Tibial nerve (tissue), 4 donors: ENCODE measurements at regions not wholly inside any gene's neighbourhood (a gene's known extent, or its start where the extent isn't known, plus 50 kb on each side); places are given as distances from the start of the nearest gene placed in this dataset.
"Not testable (repeated sequence)": the region's sequence is repeated elsewhere in the genome, so short reads cannot be mapped to it uniquely, and the experiment has no call there.

ENCODE experiments used
- DNase-seq, 2 donors: peaks; one replicate each; pipeline ENCODE4 v3.0.0-alpha.2; 2019; ENCODE audit warnings: low spot score in 2 of 2
- H3K27ac ChIP-seq, 4 donors: fragments of 200-600 bp; sonication (generic) in 3 of 4; one replicate each; pipeline ENCODE4 v1.5.1; 2017 to 2019; ENCODE audit warnings: mild to moderate bottlenecking in 1 of 4
- H3K27me3 ChIP-seq, 2 donors: fragments of 200-600 bp; sonication (generic) in 1 of 2; one replicate each; pipeline versions ENCODE4 v1.5.1 to v1.6.0; 2017 to 2019
- H3K36me3 ChIP-seq, 3 donors: fragments of 200-600 bp; sonication (generic); one replicate each; pipeline ENCODE4 v1.5.1; 2018 to 2019
- H3K4me1 ChIP-seq, 4 donors: fragments of 200-600 bp; sonication (generic) in 3 of 4; one replicate each; pipeline ENCODE4 v1.5.1; 2017 to 2019
- H3K4me3 ChIP-seq, 4 donors: fragments of 200-600 bp; sonication (generic) in 3 of 4; one replicate each; pipeline ENCODE4 v1.5.1; 2017 to 2019; ENCODE audit warnings: mild to moderate bottlenecking in 1 of 4, moderate library complexity in 1 of 4
- H3K9me3 ChIP-seq, 4 donors: fragments of 200-600 bp; sonication (generic) in 3 of 4; one replicate each; pipeline ENCODE4 v1.5.1; 2017 to 2019
- EP300 ChIP-seq, 2 donors: sonication (generic); formaldehyde crosslinking; IDR thresholded peaks; one replicate each; pipeline ENCODE4 v1.6.1; 2017; ENCODE audit warnings: antibody characterized with exemption in 2 of 2, mild to moderate bottlenecking in 1 of 2
- POLR2A ChIP-seq, 2 donors: fragments of 450-650 bp; IDR thresholded peaks; one replicate each; pipeline ENCODE4 v1.6.1; 2017; ENCODE audit warnings: antibody characterized with exemption in 2 of 2, mild to moderate bottlenecking in 2 of 2, moderate library complexity in 2 of 2
- WGBS, 2 donors: methylation state at CpG; one replicate each; pipeline ENCODE4 v1.1.5; 2018; 5-methylcytosine and 5-hydroxymethylcytosine counted together
- TF ChIP-seq, protein P1 (sequence below), 5 experiments: fragments of 200-600 bp in 3 of 5; fragments of 450-650 bp in 2 of 5; sonication (generic) in 3 of 5; IDR thresholded peaks; one replicate each; pipeline ENCODE4 v1.5.1; 2016 to 2019; ENCODE audit warnings: antibody characterized with exemption in 5 of 5, mild to moderate bottlenecking in 3 of 5, moderate library complexity in 2 of 5

DNA sequence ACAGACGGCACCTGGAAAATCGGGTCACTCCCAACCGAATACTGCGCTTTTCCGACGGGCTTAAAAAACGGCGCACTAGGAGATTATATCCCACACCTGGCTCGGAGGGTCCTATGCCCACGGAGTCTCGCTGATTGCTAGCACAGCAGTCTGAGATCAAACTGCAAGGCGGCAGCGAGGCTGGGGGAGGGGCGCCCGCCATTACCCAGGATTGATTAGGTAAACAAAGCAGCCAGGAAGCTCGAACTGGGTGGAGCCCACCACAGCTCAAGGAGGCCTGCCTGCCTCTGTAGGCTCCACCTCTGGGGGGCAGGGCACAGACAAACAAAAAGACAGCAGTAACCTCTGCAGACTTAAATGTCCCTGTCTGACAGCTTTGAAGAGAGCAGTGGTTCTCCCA, 64.5 kb downstream of the SLC30A10 start:
- H3K9me3 ChIP-seq, H3K27me3 ChIP-seq, H3K27ac ChIP-seq, H3K36me3 ChIP-seq, H3K4me1 ChIP-seq, H3K4me3 ChIP-seq, DNase-seq: not testable (repeated sequence)
- 87 to 94% methylated on average over 11 to 16 of the region's 16 CpGs for WGBS, 2 donors

DNA sequence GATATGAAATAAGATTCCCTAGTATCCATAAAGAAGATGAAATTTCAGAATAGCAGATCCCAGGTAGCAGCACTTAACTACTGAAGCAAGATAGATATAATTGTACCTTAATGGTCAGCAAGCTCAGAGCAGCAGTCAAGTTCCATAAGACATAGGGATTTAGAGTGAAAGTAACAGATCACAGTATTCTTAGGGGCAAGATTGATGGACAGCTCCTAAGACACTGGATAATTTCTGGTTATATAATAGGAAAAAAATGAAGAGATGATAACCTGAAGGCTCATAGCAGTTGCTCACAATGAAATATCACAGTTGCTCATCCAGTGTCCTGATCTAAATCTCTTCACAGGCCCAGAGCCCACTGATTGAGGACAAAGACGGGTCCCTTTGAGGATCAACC, 66.0 kb downstream of the SLC30A10 start:
- DNase-seq, result no peak
- H3K36me3 ChIP-seq, result no peaks in the 10 kb centered on the region
- H3K4me1 ChIP-seq, result no peaks in the 10 kb centered on the region
- H3K9me3 ChIP-seq, result no peaks in the 10 kb centered on the region
- H3K27ac ChIP-seq, result no peak overlapping the region
- no peak overlapping the region for H3K4me3 ChIP-seq
- H3K27me3 ChIP-seq, result no peaks in the 10 kb centered on the region
- no peak for TF ChIP-seq POLR2A (IDR thresholded peaks at IDR 0.05)
- TF ChIP-seq, protein P1, sequence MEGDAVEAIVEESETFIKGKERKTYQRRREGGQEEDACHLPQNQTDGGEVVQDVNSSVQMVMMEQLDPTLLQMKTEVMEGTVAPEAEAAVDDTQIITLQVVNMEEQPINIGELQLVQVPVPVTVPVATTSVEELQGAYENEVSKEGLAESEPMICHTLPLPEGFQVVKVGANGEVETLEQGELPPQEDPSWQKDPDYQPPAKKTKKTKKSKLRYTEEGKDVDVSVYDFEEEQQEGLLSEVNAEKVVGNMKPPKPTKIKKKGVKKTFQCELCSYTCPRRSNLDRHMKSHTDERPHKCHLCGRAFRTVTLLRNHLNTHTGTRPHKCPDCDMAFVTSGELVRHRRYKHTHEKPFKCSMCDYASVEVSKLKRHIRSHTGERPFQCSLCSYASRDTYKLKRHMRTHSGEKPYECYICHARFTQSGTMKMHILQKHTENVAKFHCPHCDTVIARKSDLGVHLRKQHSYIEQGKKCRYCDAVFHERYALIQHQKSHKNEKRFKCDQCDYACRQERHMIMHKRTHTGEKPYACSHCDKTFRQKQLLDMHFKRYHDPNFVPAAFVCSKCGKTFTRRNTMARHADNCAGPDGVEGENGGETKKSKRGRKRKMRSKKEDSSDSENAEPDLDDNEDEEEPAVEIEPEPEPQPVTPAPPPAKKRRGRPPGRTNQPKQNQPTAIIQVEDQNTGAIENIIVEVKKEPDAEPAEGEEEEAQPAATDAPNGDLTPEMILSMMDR (IDR thresholded peaks at IDR 0.05), result no peak
- TF ChIP-seq EP300 (IDR thresholded peaks at IDR 0.05), result no peak
- WGBS, 2 donors, result 52 to 54% methylated on average over 1 of the region's 1 CpG

DNA sequence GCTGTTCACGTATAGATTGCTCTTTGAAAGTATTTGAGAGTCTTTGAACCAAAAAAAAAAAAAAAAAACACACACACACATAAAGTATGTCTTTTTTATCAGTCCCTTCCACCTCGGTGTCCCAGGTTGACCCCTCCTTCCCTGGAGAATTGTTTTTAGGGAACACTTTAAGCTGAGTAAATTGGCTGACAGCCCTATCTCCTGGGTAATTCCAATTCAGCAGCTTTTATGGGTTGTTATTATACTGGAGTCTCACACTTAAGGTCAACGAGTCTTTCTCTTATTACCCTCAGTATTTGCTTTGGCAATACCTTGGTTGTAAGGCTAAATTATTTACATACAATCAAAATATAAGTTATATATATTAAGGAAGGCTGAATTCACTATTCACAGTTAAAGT, 69.4 kb downstream of the SLC30A10 start:
- H3K4me1 ChIP-seq, result no peaks in the 10 kb centered on the region
- peaks cover 0 to 6% (median 0%) of the 10 kb centered on the region in 4 donors for H3K9me3 ChIP-seq
- H3K36me3 ChIP-seq, result no peaks in the 10 kb centered on the region
- TF ChIP-seq, protein P1 (IDR thresholded peaks at IDR 0.05), result no peak
- no peak for TF ChIP-seq EP300 (IDR thresholded peaks at IDR 0.05)
- no peak for TF ChIP-seq POLR2A (IDR thresholded peaks at IDR 0.05)
- H3K4me3 ChIP-seq, result no peak overlapping the region
- no peak for DNase-seq
- no peak overlapping the region for H3K27ac ChIP-seq
- H3K27me3 ChIP-seq, result no peaks in the 10 kb centered on the region
- 21 to 23% methylated on average over 3 of the region's 3 CpGs for WGBS, 2 donors

DNA sequence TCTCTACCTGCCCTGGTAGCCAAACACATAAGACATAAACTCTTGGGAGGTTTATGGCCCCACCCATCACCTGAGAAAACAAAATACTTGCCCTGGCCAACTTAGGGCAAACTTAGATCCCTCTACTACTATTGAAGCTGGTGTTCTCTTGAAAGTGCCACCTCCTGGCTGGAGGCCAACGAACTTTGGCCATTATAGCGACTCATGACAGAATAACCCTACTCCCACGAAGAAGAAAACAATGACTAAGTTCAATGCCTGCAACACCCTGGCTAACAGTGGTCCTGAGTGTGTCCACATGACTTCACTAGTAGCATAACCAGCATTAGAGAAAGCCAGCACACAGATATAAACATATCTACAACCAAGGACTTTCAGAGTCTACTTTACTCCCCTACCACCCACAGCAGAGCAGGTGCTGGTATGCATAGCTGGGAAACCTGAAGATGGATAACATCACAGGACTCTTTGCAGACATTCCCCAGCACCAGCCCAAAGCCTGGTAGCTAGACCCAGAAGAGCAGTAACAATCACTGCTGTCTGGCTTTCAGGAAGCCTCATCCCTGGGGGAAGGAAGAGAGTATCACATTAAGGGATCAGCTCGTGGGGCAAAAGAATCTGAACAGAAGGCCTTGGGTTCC, 81.0 kb downstream of the SLC30A10 start:
- no peak for TF ChIP-seq EP300 (IDR thresholded peaks at IDR 0.05)
- TF ChIP-seq, protein P1 (IDR thresholded peaks at IDR 0.05), result no peak
- no peak for TF ChIP-seq POLR2A (IDR thresholded peaks at IDR 0.05)
- H3K9me3 ChIP-seq, result peaks cover 0 to 31% (median 0%) of the 10 kb centered on the region in 4 donors
- no peak for DNase-seq
- H3K27ac ChIP-seq, result no peak overlapping the region
- WGBS, 2 donors, result 62 to 70% methylated on average over 4 of the region's 4 CpGs
- no peak overlapping the region for H3K4me3 ChIP-seq
- no peaks in the 10 kb centered on the region for H3K4me1 ChIP-seq
- no peaks in the 10 kb centered on the region for H3K27me3 ChIP-seq
- H3K36me3 ChIP-seq, result no peaks in the 10 kb centered on the region

DNA sequence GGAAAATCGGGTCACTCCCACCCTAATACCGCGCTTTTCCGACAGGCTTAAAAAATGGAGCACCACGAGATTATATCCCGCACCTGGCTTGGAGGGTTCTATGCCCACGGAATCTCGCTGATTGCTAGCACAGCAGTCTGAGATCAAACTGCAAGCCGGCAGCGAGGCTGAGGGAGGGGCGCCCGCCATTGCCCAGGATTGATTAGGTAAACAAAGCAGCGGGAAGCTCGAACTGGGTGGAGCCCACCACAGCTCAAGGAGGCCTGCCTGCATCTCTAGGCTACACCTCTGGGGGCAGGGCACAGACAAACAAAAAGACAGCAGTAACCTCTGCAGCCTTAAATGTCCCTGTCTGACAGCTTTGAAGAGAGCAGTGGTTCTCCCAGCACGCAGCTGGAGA, 88.8 kb downstream of the SLC30A10 start:
- DNase-seq, H3K27ac ChIP-seq, H3K36me3 ChIP-seq, H3K4me3 ChIP-seq, H3K9me3 ChIP-seq, H3K27me3 ChIP-seq, H3K4me1 ChIP-seq: not testable (repeated sequence)
- WGBS, 2 donors, result 73 to 77% methylated on average over 14 to 15 of the region's 15 CpGs

DNA sequence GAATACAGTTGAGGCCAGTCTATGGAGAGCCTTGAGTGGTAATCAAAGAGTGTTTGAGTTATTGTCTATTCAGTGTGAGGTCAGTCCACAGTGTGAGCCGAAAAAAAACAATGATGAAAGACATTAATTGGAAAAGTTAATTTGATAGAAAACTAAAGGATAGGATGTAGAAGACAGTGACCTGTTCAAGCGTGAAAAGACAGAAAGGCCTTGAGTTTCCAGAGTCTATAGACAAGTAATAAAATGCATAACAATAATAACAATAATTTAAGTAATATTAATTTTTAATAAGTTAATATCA, 90.4 kb downstream of the SLC30A10 start:
- Histone ChIP-seq H3K27me3 (no peaks in the 10 kb centered on the region), H3K27ac (no peak overlapping the region), H3K36me3 (no peaks in the 10 kb centered on the region), H3K4me1 (no peaks in the 10 kb centered on the region), H3K4me3 (no peak overlapping the region), H3K9me3 (no peaks in the 10 kb centered on the region)
- DNase-seq, result no peak
- TF ChIP-seq EP300 (IDR thresholded peaks at IDR 0.05) (no peak), POLR2A (IDR thresholded peaks at IDR 0.05) (no peak)
- TF ChIP-seq, protein P1 (IDR thresholded peaks at IDR 0.05), result no peak
- WGBS, 2 donors, result 61 to 64% methylated on average over 2 of the region's 2 CpGs
